HG03097 (cell line): ENCODE measurements at regions not wholly inside any gene's neighbourhood (a gene's known extent, or its start where the extent isn't known, plus 50 kb on each side); places are given as distances from the start of the nearest gene placed in this dataset.

Experiments
- ATAC-seq: cut with Tn5 transposase; IDR thresholded peaks from one replicate; pipeline ENCODE4 v1.9.1; 2021; ENCODE audit not compliant: unreplicated experiment, low FRiP score

DNA sequence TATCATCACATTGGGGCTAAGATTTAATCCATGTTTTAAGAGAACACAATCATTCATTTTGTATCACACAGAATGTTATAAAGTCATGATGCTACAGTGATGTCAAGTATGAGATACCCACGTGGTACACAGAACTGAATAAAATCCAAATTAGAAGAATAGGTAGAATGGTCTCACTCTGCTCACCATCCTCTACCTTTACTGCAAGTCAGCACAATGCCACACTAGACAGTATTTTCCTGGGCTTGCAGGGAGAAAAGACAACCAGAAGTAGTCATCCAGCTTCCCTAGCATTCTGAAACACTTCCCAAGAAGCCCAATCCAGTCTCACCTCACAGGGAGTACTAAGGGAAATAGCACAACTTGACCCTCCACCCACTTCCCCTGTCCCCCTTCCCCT, 856.2 kb upstream of the NRXN1 start:
- no peak for ATAC-seq

DNA sequence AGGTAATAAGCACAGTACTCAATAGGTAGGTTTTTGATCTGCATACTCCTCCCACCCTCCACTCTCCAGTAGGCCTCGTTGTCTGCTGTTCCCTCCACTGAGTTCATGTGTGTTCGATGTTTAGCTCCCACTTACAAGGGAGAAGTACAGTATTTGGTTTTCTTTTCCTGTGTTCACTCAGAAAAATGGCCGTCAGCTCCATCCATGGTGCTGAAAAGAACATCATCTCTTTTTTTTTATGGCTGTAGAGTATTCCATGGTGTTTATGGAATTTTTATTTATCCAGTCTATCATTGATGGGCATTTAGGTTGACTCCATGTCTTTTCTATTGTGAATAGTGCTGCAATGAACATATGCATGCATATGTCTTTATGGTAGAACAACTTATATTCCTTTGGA, 849.7 kb upstream of the NRXN1 start:
- ATAC-seq: no peak

DNA sequence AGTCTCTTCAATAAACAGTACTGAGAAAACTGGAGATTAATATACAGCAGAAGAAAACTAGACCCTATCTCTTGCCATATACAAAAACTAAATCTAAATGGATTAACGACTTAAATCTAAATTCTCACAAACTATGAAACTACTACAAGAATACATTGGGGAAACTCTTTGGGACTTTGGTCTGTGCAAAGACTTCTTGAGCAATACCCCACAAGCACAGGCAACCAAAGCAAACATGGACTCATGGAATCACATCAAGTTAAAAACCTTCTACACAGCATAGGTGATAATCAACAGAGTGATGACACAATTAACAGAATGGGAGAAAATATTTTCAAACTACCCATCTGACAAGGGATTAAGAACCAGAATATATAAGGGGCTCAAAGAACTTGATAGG, 848.2 kb upstream of the NRXN1 start:
- ATAC-seq: no peak

DNA sequence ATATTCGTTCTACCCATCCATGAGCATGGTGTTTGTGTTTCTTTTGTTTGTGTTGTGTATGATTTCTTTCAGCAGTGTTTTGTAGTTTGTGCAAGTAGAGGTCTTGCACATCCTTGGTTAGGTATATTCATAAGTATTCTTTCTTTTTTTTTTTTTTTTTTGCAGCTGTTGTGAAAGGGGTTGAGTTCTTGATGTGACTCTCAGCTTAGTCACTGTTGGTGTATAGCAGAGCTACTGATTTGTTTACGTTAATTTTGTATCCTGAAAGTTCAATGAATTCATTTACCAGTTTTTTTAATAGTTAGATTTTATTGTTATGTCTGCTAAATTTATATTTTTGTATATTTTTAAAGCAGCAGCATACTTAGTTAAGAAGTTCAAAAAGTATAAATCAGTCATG, 834.4 kb upstream of the NRXN1 start:
- ATAC-seq: no peak

- no peak for ATAC-seq
Measured at GRCh38 chr2:51859260-51859659, 827.3 kb upstream of the NRXN1 start.

- no peak for ATAC-seq
Measured at GRCh38 chr2:51855683-51856082, 823.8 kb upstream of the NRXN1 start.

DNA sequence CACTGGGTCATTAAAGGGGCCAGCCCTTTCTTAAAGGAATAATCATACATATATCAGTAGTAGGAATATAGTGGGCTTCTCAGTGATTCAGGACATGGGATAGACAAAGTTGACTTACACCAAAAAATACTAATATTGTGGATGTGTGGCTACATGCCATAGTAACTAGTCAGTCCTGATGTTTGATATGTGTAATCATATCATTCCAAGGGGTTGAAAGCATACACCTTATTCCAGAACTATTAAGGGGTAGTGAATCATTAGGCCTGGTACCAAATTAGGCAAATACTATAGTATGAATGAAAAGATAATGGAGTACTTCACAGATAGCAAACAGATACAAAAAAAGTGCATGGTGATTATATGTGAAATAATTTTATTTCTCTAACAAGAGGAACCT, 814.9 kb upstream of the NRXN1 start:
- no peak for ATAC-seq

GRCh38 chr2:51846018-51846417, 814.1 kb upstream of the NRXN1 start:
- ATAC-seq: no peak

DNA sequence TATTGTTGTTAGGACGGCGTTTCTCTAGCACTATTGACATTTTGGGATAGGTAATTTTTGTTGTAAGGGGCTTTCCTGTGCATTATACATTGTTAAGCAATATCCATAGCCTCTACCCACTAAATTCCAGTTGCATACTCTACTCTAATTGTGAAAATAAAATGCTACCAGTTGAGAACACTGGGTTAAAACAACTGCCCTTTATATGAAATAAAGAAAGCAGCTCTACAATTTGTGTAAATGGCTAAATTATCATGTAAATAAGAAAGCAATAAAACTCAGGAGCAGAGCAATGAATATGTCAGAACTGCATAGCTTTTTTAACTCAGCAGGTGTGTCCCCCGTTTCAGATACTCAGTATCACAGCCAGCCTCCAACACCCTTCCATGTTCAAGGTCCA, 812.7 kb upstream of the NRXN1 start:
- no peak for ATAC-seq

- no peak for ATAC-seq
Measured at GRCh38 chr2:51829477-51829876, 797.5 kb upstream of the NRXN1 start.

DNA sequence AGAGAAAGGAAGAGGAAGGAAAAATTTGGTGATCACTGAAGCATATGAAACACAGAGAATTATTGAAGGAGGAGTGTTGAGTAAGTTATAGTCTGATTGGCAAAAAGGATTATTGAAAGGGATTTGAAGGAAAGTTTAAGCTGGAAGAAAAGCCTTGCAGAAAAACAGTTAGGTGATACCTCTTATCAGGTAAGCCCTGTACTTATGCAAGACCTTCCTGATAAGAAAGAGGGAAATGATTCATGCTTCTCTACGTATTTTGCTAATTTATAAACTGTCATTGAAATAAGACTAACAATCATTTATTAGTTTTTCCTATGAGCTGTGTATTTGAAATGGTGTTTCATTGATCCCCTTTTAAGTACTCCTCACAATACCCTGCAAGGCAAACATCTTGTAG, 793.9 kb upstream of the NRXN1 start:
- ATAC-seq: no peak

DNA sequence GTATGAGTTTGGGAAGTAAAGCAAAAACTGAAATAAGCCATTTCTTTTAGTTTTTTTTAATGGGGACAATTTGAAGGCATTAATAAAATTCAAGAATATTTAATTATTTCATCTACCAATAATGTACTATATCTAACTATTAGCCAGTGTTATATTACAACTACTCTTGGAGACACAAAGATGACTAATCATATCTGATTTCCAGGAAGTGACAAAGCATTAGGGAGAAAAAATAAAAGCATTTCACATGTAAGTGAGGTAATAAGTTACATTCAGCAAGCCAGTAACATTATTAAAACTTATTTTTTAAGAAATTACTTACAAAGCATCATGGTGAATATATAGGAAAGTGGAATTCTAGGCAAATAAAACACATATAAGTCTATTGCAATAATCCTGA, 781.3 kb upstream of the NRXN1 start:
- ATAC-seq: no peak

GRCh38 chr2:51812138-51812866, 780.4 kb upstream of the NRXN1 start:
- ATAC-seq: no peak

DNA sequence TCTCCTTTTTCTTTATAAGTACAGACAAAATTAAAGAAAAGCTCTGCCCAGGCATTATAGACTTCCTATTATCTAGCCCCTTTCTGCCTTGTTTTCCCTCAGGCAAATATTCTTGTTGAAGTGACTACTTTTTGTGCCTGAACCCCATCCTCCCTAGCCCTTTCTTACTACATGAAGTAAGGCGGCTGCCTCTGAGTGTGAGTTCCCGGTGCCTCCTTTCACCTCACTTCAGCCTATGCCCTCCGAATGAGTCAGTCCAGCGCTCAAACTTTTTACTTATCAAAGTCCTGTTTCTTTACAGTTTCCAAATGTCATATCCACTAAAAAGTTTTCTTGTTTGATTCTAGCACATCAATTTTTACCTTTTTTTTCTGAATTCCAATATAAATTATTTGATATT, 778.3 kb upstream of the NRXN1 start:
- ATAC-seq: no peak

GRCh38 chr2:51807229-51807628, 775.3 kb upstream of the NRXN1 start:
- ATAC-seq: no peak

DNA sequence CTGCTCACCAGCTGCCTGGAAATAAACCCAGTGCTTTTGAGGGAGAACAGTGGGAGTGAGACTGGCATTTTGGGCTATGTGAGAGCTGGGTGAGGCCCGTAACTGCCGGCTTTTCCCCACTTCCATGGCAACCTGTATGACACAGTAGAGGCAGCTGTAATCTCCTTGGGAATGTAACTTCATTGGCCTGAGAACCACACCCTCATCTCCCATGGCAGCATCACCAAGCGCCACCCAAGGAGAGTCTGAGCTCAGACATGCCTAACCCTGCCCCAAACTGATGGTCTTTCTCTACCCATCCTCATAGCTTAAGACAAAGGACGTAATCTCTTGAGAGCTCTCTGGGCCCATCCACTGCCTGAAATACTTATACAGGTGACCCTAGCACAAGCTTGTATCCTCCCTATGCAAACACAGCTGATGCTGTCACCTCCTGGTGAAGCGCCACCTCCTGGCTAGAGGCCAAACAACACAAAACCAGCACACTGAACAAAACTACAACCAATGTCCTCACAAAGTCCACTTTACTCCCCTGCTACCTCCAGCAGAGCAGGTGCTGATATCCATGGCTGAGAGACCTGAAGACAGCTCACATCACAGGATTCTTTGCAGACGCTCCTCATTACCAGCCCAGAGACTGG, 763.4 kb upstream of the NRXN1 start:
- no peak for ATAC-seq

DNA sequence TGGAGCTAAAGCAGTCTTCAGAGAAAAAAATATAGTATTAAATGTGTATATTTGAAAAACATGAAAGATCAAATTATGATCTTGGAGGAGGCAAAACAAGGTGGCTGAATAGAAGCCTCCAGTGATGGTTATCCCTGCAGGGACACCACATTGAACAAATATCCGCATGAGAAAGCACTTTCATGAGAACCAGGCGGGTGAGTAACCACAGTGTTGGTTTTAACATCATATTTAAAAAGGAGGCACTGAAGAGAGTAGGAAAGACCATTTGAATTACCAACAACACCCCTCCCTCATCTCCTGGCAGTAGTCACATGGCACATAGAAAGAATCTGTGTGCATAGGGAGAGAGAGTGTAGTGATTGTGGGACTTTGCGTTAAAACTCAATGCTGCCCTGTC, 759.6 kb upstream of the NRXN1 start:
- ATAC-seq: no peak

DNA sequence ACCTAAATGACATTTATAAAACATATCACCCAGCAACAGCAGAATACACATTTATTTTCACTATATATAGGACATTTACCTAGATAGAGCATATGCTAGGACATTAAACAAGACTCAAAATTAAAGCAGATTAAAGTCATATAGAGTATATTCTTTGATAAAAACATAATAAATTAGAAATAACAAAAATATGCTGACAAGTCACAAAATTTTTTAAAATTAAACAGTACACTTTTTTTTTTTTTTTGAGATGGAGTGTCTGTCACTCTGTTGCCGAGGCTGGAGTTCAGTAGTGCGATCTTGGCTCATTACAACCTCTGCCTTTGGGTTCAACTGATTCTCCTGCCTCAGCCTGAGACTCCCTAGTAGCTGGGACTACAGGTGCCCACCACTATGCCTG, 758.9 kb upstream of the NRXN1 start:
- no peak for ATAC-seq

- no peak for ATAC-seq
Measured at GRCh38 chr2:51789918-51790317, 758.0 kb upstream of the NRXN1 start.

DNA sequence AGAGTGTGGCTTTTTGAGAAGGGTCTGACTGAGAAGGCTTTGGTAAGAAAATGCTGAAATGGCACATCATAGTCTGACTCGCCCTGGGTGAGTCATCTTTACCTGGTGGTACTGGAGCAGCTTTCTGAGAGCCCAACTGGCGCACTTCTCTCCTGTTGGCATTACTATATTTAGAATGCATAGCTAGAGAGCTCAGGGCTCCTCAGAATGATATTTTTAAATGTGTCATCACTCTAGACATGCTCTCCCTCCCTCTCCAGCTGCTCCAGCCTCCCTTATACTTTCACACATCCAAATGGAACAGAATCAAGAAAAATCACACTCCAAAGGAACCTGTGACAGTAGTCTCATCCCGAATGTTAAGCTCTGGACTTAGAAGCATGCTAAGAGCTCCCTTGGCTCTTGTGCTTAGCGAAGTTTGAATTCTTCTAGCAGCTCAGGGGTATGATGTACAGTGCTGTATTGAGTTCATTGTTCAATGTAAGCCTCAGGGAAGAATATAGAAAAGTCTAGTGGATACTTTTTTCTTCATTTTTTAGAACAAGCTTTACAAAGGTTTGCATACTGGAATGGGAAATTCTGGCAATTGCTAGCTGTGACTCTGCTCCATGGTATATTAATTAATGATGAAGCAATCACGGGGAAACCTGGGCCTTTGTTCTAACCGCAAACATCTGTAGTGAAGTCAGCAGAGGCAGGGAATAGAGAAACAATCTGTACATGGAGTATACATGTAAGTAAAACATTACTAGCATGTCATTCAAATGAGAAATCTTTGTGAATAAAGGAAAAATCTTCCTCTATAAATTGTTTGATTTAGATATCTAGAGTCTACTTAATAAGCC, 751.2 kb upstream of the NRXN1 start:
- no peak for ATAC-seq

GRCh38 chr2:51781691-51782090, 749.8 kb upstream of the NRXN1 start:
- no peak for ATAC-seq

GRCh38 chr2:51780353-51780752, 748.4 kb upstream of the NRXN1 start:
- ATAC-seq: no peak
